ENCODE measurements at regions not wholly inside any gene's neighbourhood (a gene's known extent, or its start where the extent isn't known, plus 50 kb on each side); places are given as distances from the start of the nearest gene placed in this dataset.
"Not testable (repeated sequence)": the region's sequence is repeated elsewhere in the genome, so short reads cannot be mapped to it uniquely, and the experiment has no call there.

GRCh38 chr1:149285205-149285604 is 181.9 kb upstream of the NBPF9 start:
- not testable (repeated sequence) for TF ChIP-seq EZH2 (IDR thresholded peaks at IDR 0.05; ENCODE audit: borderline replicate concordance, low read depth, low read length, severe bottlenecking); CTCF (IDR thresholded peaks at IDR 0.05; ENCODE audit: extremely low read depth in 1 of 2, insufficient read depth in 1 of 2, low read depth in 1 of 2, low read length in 2 of 2); POLR2A (IDR thresholded peaks at IDR 0.05; ENCODE audit: low read depth, low read length)

Measured in endothelial cell of umbilical vein (primary cell).